Uterus (tissue), 3 donors: ENCODE measurements at regions not wholly inside any gene's neighbourhood (a gene's known extent, or its start where the extent isn't known, plus 50 kb on each side); places are given as distances from the start of the nearest gene placed in this dataset.

Source experiments
- DNase-seq, 2 donors: peaks; one replicate each; pipeline ENCODE4 v3.0.0-alpha.2; 2019 to 2020
- H3K27ac ChIP-seq, 2 donors: fragments of 200-600 bp; sonication (generic); 1 replicate in 1 of 2; 2 replicates in 1 of 2; pipeline ENCODE4 v1.5.1; 2016 to 2018
- H3K27me3 ChIP-seq, 2 donors: fragments of 200-600 bp; sonication (generic); one replicate each; pipeline ENCODE4 v1.5.1; 2018 to 2019; ENCODE audit warnings: control low read depth in 1 of 2
- H3K36me3 ChIP-seq, 2 donors: fragments of 200-600 bp; sonication (generic); one replicate each; pipeline ENCODE4 v1.5.1; 2019; ENCODE audit warnings: control low read depth in 1 of 2
- H3K4me1 ChIP-seq, 2 donors: fragments of 200-600 bp; sonication (generic); one replicate each; pipeline ENCODE4 v1.5.1; 2018 to 2019; ENCODE audit warnings: control low read depth in 1 of 2
- H3K4me3 ChIP-seq, 2 donors: fragments of 200-600 bp; sonication (generic); 1 replicate in 1 of 2; 2 replicates in 1 of 2; pipeline ENCODE4 v1.5.1; 2018 to 2019; ENCODE audit warnings: mild to moderate bottlenecking in 1 of 2
- H3K9me3 ChIP-seq, 2 donors: fragments of 200-600 bp; sonication (generic); one replicate each; pipeline ENCODE4 v1.5.1; 2019; ENCODE audit warnings: control low read depth in 1 of 2
- POLR2A ChIP-seq, 2 donors: fragments of 450-650 bp; IDR thresholded peaks; one replicate each; pipeline ENCODE4 v1.6.1; 2016; ENCODE audit warnings: antibody characterized with exemption in 2 of 2, mild to moderate bottlenecking in 1 of 2, moderate library complexity in 1 of 2
- intact Hi-C: fragments of 100-400 bp; cut with DNase I; formaldehyde crosslinking; loops from one replicate; pipeline ENCODE4 v1.15.1; 2023; ENCODE audit warnings: low total_unique reads
- TF ChIP-seq, protein P1 (sequence below), 4 experiments: fragments of 200-600 bp in 2 of 4; fragments of 450-650 bp in 2 of 4; sonication (generic) in 2 of 4; IDR thresholded peaks; one replicate each; pipeline ENCODE4 v1.5.1; 2016 to 2019; ENCODE audit warnings: antibody characterized with exemption in 4 of 4, mild to moderate bottlenecking in 2 of 4, moderate library complexity in 1 of 4
- donor health status: DM: yes; HTN: yes; CAD: no.

DNA sequence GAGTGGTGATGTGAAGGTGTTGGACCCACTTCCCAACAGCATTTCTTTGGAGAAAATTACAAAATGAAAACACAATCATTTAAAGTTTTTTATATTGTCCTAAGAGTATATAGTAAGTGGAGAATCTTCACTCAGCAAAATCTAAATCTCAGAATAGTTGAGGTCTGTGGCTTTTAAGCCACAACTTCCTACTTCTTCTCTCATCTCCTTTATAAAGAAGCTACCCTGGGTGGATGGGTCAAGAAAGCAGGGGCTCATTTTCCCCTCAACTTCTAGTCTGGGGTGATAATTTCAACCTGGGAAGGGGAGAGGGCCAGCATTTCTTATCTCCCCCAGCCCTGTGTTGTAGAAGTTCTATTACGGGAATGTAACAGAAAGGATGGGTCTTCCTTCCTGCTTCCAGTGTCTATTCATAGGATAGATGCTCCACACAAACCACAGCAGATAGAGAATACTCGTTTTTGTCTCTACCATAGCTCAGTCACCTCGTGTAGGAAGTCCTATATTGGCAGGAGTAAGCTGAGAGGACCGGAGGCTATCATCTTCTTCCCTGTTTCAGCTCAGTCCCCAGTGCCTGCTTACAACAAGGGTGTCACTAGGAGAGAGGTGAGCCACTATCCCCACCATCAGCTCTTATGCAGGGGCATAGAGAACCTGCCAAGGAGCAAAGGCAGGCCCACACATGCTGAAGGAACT lies 341.5 kb downstream of the CASP12 start:
- Histone ChIP-seq H3K9me3 (no peaks in the 10 kb centered on the region), H3K4me3 (no peak overlapping the region), H3K4me1 (no peaks in the 10 kb centered on the region), H3K27ac (no peak overlapping the region), H3K27me3 (no peaks in the 10 kb centered on the region), H3K36me3 (no peaks in the 10 kb centered on the region)
- DNase-seq = no peak
- TF ChIP-seq, protein P1, sequence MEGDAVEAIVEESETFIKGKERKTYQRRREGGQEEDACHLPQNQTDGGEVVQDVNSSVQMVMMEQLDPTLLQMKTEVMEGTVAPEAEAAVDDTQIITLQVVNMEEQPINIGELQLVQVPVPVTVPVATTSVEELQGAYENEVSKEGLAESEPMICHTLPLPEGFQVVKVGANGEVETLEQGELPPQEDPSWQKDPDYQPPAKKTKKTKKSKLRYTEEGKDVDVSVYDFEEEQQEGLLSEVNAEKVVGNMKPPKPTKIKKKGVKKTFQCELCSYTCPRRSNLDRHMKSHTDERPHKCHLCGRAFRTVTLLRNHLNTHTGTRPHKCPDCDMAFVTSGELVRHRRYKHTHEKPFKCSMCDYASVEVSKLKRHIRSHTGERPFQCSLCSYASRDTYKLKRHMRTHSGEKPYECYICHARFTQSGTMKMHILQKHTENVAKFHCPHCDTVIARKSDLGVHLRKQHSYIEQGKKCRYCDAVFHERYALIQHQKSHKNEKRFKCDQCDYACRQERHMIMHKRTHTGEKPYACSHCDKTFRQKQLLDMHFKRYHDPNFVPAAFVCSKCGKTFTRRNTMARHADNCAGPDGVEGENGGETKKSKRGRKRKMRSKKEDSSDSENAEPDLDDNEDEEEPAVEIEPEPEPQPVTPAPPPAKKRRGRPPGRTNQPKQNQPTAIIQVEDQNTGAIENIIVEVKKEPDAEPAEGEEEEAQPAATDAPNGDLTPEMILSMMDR (IDR thresholded peaks at IDR 0.05) = no peak
- TF ChIP-seq POLR2A (IDR thresholded peaks at IDR 0.05) = no peak
- intact Hi-C loops = no loop called here

DNA sequence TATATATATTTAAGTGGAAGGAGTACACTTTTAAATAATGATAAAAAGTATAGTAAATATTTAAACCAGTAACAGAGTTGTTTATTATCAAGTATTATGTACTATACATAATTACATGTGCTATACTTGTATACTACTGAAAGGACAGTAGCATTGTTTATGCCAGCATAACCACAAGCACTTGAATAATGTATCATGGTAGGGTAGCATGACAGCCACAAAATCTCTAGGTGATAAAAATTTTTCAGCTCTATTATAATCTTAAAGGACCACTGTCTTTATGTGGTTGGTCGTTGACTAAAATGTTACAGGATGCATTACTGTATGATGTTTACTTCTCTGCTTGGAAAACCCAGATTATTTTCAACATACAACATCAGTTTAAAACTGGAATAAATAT lies 349.2 kb downstream of the CASP12 start:
- Histone ChIP-seq H3K4me1 (no peaks in the 10 kb centered on the region), H3K27me3 (no peaks in the 10 kb centered on the region), H3K36me3 (no peaks in the 10 kb centered on the region), H3K27ac (no peak overlapping the region), H3K9me3 (no peaks in the 10 kb centered on the region), H3K4me3 (no peak overlapping the region)
- intact Hi-C loops = no loop called here
- no peak for DNase-seq
- TF ChIP-seq POLR2A (IDR thresholded peaks at IDR 0.05) = no peak
- TF ChIP-seq, protein P1 (IDR thresholded peaks at IDR 0.05) = no peak

DNA sequence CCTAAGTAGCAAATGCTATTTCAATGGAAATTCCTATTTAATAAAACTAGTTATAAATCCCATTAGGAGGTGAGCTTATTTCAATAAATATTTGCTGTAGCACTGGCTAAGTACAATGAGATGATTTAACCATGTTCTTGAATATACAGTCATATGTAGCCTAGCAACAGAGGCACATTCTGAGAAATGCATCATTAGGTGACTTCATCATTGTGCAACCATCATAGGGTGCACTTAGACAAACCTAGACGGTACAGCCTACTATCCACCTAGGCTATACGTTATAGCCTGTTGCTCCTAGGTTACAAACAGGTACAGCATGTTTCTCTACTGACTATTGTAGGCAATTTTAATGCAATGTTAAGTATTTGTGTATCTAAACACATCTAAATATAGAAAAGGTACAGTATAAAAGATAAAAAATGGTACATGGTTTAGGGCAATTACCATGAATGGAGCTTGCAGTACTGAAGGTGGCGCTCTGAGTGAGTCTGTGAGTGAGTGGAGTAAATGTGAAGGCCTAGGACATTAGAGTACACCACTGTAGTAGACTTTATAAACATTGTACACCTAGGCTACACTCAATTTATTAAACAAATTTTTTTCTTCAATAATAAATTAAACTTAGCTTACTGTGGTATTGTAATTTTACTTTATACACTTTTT lies 350.1 kb downstream of the CASP12 start:
- no peaks in the 10 kb centered on the region for H3K27me3 ChIP-seq
- H3K36me3 ChIP-seq = no peaks in the 10 kb centered on the region
- TF ChIP-seq POLR2A (IDR thresholded peaks at IDR 0.05) = no peak
- TF ChIP-seq, protein P1 (IDR thresholded peaks at IDR 0.05) = no peak
- H3K9me3 ChIP-seq = no peaks in the 10 kb centered on the region
- intact Hi-C loops = no loop called here
- H3K4me3 ChIP-seq = no peak overlapping the region
- no peak for DNase-seq
- no peak overlapping the region for H3K27ac ChIP-seq
- H3K4me1 ChIP-seq = no peaks in the 10 kb centered on the region

DNA sequence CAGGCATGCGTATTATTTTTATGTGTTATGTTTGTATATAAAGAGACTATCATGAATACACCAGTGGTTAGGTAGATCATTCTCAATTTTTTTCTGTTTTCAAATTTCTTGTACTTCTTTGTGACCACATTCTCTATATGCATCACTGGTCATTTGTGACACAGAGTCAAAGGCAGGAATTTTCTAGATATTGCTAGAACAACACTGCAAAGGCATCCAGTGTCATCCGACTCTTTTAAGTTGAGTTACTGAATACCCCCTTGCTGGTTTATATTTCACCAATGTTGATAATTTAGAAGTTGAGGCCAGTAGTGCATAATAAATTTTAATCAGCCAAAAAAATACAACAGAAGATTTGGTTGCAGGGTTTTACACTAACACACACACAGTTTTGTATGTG lies 351.8 kb downstream of the CASP12 start:
- no peak overlapping the region for H3K27ac ChIP-seq
- no peaks in the 10 kb centered on the region for H3K27me3 ChIP-seq
- H3K4me1 ChIP-seq = no peaks in the 10 kb centered on the region
- intact Hi-C loops = no loop called here
- no peaks in the 10 kb centered on the region for H3K9me3 ChIP-seq
- no peak overlapping the region for H3K4me3 ChIP-seq
- DNase-seq = no peak
- no peaks in the 10 kb centered on the region for H3K36me3 ChIP-seq
- TF ChIP-seq, protein P1 (IDR thresholded peaks at IDR 0.05) = no peak

DNA sequence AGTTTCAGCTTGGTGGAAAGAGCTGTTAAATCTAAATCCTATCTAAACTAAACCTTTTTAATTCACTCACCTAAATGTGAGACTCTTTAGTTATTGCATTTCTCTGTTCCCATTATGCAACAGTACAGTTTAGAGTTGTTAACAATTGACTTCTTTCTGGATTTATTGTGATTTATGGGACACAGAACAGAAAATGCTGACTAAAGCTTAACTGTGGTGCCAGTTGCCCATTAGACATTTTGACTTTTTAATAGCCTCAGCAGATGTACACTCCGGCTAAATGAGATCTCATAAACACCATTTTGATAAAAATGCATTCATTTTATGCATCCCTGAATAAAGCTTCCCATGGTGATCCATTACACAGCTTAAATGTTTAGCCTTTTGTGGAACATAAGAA lies 356.6 kb downstream of the CASP12 start:
- intact Hi-C loops = no loop called here
- H3K27me3 ChIP-seq = no peaks in the 10 kb centered on the region
- no peak for TF ChIP-seq POLR2A (IDR thresholded peaks at IDR 0.05)
- TF ChIP-seq, protein P1 (IDR thresholded peaks at IDR 0.05) = no peak
- no peaks in the 10 kb centered on the region for H3K36me3 ChIP-seq
- no peaks in the 10 kb centered on the region for H3K9me3 ChIP-seq
- no peak overlapping the region for H3K4me3 ChIP-seq
- DNase-seq = no peak
- H3K27ac ChIP-seq = no peak overlapping the region
- peaks cover 0 to 4% of the 10 kb centered on the region in 2 donors for H3K4me1 ChIP-seq
